Endothelial cell of umbilical vein (primary cell): ENCODE measurements at regions not wholly inside any gene's neighbourhood (a gene's known extent, or its start where the extent isn't known, plus 50 kb on each side); places are given as distances from the start of the nearest gene placed in this dataset.

Source experiments
- CTCF ChIP-seq, 2 donors: IDR thresholded peaks; 1 replicate in 1 of 2; 2 replicates in 1 of 2; pipeline ENCODE4 v1.5.1; 2011; ENCODE audit warnings: low read length in 2 of 2, mild to moderate bottlenecking in 2 of 2, moderate library complexity in 2 of 2, control low read depth in 1 of 2, inconsistent platforms in 1 of 2, low read depth in 1 of 2; ENCODE audit not compliant: insufficient read depth in 1 of 2; ENCODE audit errors: extremely low read depth in 1 of 2
- EZH2 ChIP-seq: IDR thresholded peaks from 2 replicates; pipeline ENCODE4 v1.6.1; 2012; ENCODE audit warnings: borderline replicate concordance, low read depth, mild to moderate bottlenecking, moderate library complexity, low read length, inconsistent platforms; ENCODE audit not compliant: severe bottlenecking
- FOS ChIP-seq: IDR thresholded peaks from 2 replicates; pipeline ENCODE4 v1.6.1; 2011; ENCODE audit warnings: mild to moderate bottlenecking, low read length, moderate library complexity, borderline replicate concordance; ENCODE audit not compliant: insufficient read depth
- GATA2 ChIP-seq: IDR thresholded peaks from 2 replicates; pipeline ENCODE4 v1.7.0; 2011; ENCODE audit warnings: low read depth, mild to moderate bottlenecking, moderate library complexity, mixed read lengths, low read length; ENCODE audit not compliant: insufficient read length, insufficient read depth
- MYC ChIP-seq: IDR thresholded peaks from one replicate; pipeline ENCODE4 v1.6.1; 2011; ENCODE audit warnings: mild to moderate bottlenecking, low read depth, low read length
- POLR2A ChIP-seq: IDR thresholded peaks from 2 replicates; pipeline ENCODE4 v1.6.1; 2012; ENCODE audit warnings: low read depth, mild to moderate bottlenecking, control low read depth, low read length

- TF ChIP-seq CTCF (IDR thresholded peaks at IDR 0.05; ENCODE audit: extremely low read depth in 1 of 2, insufficient read depth in 1 of 2, low read depth in 1 of 2, low read length in 2 of 2) (no peak), MYC (no peak), GATA2 (no peak), EZH2 (no peak), POLR2A (no peak), FOS (no peak)
Measured at GRCh38 chr3:166570102-166570501, 732.9 kb upstream of the BCHE start.
